Loucy (cell line): ENCODE measurements at regions not wholly inside any gene's neighbourhood (a gene's known extent, or its start where the extent isn't known, plus 50 kb on each side); places are given as distances from the start of the nearest gene placed in this dataset.

ENCODE experiments used
- CTCF ChIP-seq: fragments of 200-600 bp; sonication (generic); conservative IDR thresholded peaks from 2 replicates; pipeline ENCODE4 v1.5.1; 2014; ENCODE audit warnings: mild to moderate bottlenecking, antibody characterized with exemption, low read length
- EZH2phosphoT487 ChIP-seq: fragments of 200-600 bp; IDR thresholded peaks from 2 replicates; pipeline ENCODE4 v1.6.1; 2018; ENCODE audit warnings: antibody characterized with exemption, mild to moderate bottlenecking, moderate library complexity, borderline replicate concordance

GRCh38 chr16:54511222-54511731 lies 224.7 kb upstream of the IRX3 start:
- TF ChIP-seq EZH2phosphoT487: no peak
- TF ChIP-seq CTCF: no peak
